RWPE1 (cell line): ENCODE measurements at regions not wholly inside any gene's neighbourhood (a gene's known extent, or its start where the extent isn't known, plus 50 kb on each side); places are given as distances from the start of the nearest gene placed in this dataset.

Experiments
- CTCF ChIA-PET: fragments of 350-600 bp; sonication (Branson Sonifier 250); formaldehyde crosslinking; extraction: SDS; loops from one replicate; lab custom pipeline; 2021; lab: Yijun Ruan, JAX
- POLR2A ChIA-PET: fragments of 400-600 bp; formaldehyde crosslinking; extraction: SDS; loops from one replicate; lab custom pipeline; 2020; ENCODE audit warnings: antibody characterized with exemption; ENCODE audit not compliant: low non-redundant PET; lab: Yijun Ruan, JAX
- DNase-seq: peaks from one replicate; pipeline ENCODE4 v3.0.0; 2012; ENCODE audit warnings: low spot score
- H3K27ac ChIP-seq: fragments of 450-650 bp; 2 replicates; pipeline ENCODE4 v1.5.1; 2017
- TF ChIP-seq, protein P1 (sequence below): fragments of 450-650 bp; conservative IDR thresholded peaks from 2 replicates; pipeline ENCODE4 v1.5.1; 2017; ENCODE audit warnings: low read depth, mild to moderate bottlenecking

- TF ChIP-seq, protein P1, sequence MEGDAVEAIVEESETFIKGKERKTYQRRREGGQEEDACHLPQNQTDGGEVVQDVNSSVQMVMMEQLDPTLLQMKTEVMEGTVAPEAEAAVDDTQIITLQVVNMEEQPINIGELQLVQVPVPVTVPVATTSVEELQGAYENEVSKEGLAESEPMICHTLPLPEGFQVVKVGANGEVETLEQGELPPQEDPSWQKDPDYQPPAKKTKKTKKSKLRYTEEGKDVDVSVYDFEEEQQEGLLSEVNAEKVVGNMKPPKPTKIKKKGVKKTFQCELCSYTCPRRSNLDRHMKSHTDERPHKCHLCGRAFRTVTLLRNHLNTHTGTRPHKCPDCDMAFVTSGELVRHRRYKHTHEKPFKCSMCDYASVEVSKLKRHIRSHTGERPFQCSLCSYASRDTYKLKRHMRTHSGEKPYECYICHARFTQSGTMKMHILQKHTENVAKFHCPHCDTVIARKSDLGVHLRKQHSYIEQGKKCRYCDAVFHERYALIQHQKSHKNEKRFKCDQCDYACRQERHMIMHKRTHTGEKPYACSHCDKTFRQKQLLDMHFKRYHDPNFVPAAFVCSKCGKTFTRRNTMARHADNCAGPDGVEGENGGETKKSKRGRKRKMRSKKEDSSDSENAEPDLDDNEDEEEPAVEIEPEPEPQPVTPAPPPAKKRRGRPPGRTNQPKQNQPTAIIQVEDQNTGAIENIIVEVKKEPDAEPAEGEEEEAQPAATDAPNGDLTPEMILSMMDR: no peak
- no peak for DNase-seq
- POLR2A ChIA-PET: no interaction called here
- CTCF ChIA-PET: interaction anchor here (0.5 kb wide), 1 partner anchor 15 kb away, joined by 3 read pairs; no protein-coding TSS in a partner anchor
- no peak overlapping the region for H3K27ac ChIP-seq
Observed at GRCh38 chr13:104796581-104796980, 1730.4 kb upstream of the SLC10A2 start.

DNA sequence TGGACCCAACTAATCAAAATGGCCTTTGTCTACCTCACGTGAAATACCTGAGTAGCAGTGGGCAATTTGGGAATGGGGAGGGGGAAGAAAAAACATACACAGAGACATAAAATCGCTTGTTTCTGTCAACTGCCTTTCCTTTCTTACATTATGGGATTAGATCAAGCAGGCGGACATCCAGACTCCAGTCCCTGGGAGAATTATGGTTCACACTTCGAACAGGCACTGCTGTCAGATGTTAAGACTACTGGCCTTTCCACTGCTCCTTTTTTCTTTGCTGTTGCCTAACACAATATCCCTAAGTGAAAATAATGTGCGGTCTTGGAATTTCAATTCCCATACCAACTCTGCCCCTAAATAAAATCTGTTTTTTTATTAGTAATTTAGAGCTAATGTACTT, 1719.7 kb upstream of the SLC10A2 start:
- H3K27ac ChIP-seq: no peak overlapping the region
- TF ChIP-seq, protein P1: no peak
- CTCF ChIA-PET: no interaction called here
- no peak for DNase-seq
- POLR2A ChIA-PET: no interaction called here

DNA sequence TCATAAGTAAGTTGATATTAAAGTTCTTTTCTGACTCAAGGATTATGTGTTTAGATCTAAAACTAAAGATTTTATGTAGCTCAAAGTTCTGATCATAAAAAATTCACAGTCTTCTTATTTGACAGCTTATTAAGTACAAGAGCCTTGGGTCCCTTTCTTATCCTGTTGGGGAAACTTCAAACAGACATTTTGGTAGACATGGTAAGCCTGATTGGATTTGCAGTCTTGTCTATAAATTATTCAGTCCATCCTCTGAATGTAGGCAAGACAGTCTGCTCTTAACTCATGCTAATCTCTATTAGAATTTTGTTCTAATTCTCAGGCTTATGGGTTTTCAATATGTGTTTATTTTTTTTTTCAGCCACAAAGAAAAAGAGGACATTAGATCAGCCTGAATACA, 1718.7 kb upstream of the SLC10A2 start:
- no peak for DNase-seq
- ChIA-PET CTCF (interaction anchor here (0.6 kb wide), 1 partner anchor 148 kb away, joined by 5 read pairs; no protein-coding TSS in a partner anchor), POLR2A (no interaction called here)
- TF ChIP-seq, protein P1: no peak
- H3K27ac ChIP-seq: no peak overlapping the region

DNA sequence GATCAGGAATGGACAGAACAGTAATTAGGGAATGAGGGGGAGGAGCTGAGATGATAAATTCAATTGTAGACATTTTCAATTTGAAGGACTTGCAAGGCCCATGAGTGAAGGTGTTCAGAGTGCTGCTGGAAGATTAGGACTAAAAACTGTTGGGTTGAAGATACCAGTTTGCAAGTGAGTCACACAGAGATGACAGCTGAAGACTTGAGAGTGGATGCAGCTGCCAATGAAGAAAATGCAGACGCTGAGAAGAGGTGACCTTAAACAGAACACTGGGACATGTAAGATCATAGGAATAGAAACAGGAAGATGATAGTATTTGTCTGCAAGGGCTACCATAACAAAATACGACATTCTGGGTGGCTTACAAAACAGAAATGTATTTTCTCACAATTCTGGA, 1716.5 kb upstream of the SLC10A2 start:
- TF ChIP-seq, protein P1: no peak
- ChIA-PET CTCF (interaction anchor here (0.6 kb wide), 1 partner anchor 491 kb away, joined by 4 read pairs; no protein-coding TSS in a partner anchor), POLR2A (no interaction called here)
- no peak overlapping the region for H3K27ac ChIP-seq
- no peak for DNase-seq

DNA sequence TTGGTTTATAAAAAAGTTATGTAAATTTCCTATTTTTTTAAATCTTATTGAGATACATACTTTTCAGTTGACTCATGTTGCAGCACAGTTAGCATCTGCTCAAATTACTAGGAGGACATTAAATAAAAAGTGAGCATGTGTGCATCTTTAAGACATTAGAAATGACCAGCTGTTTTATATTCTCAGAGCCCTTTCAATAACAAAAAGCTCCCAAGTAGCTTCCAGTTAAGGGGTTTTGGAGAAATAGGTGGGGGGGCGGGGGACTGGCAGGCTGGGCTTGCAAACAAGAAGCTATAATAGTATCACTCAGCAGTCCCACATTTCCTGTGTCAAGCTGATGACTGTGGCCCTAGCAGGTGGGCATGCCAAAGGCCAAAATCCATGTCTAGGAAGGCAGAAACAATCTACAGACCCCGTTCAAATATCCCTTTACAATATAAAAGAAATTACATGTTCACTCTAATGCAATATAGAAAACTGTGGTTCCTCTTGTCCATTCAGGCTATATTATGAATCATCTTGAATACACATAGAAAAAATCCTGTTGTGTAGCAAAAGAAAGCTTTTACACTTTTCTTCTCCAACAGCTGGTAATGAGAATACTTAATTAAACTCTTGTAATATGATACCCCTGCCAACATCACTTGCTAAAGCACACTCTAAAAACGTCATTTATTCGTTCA, 1713.2 kb upstream of the SLC10A2 start:
- ChIA-PET CTCF (interaction anchor here (0.6 kb wide), 1 partner anchor 250 kb away, joined by 3 read pairs; no protein-coding TSS in a partner anchor), POLR2A (no interaction called here)
- no peak overlapping the region for H3K27ac ChIP-seq
- TF ChIP-seq, protein P1: no peak
- DNase-seq: peak; percentile 13

DNA sequence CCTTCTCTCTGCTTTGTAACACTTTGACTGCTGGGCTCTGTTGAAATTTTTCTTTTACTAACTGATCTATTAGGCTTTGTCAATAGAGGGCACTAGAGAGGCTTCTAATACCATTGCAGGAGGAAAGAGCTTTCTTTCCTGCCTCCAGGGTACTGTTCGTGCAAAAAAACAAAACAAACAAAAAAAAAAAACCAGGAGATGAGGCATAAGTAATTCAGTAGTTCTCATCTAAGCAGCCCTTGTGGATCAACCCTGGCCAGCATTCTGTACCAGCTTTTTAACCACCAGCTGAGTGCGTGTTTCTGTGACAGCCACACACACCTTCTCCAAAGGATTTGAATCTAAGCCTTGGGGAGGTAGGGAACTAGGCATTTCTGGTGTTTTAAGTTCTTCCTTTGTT, 1707.6 kb upstream of the SLC10A2 start:
- no peak overlapping the region for H3K27ac ChIP-seq
- POLR2A ChIA-PET: no interaction called here
- CTCF ChIA-PET: interaction anchor here (0.5 to 1.8 kb wide), 11 partner anchors 12 to 1763 kb away, joined by 3 to 11 read pairs (median 3); no protein-coding TSS in a partner anchor
- DNase-seq: peak; percentile 22
- TF ChIP-seq, protein P1: peak; percentile 66
